Stimulated activated naive CD8-positive, alpha-beta T cell treated with anti-CD3 and anti-CD28 coated beads, Interleukin-15, Interleukin-2, amounts not matched to agents 100 ng/mL and 50 ng/mL, for 24 hours (primary cell): ENCODE measurements at regions not wholly inside any gene's neighbourhood (a gene's known extent, or its start where the extent isn't known, plus 50 kb on each side); places are given as distances from the start of the nearest gene placed in this dataset.

ENCODE experiments used
- H3K27ac Mint-ChIP-seq: one replicate; pipeline ENCODE4 v1.8.0; 2021; ENCODE audit warnings: mild to moderate bottlenecking, mixed read lengths
- H3K27me3 Mint-ChIP-seq: one replicate; pipeline ENCODE4 v1.8.0; 2021; ENCODE audit warnings: mixed read lengths
- H3K36me3 Mint-ChIP-seq: one replicate; pipeline ENCODE4 v1.8.0; 2021; ENCODE audit warnings: low read depth, mixed read lengths
- H3K4me1 Mint-ChIP-seq: one replicate; pipeline ENCODE4 v1.8.0; 2021; ENCODE audit warnings: low read depth, mixed read lengths
- H3K4me3 Mint-ChIP-seq: one replicate; pipeline ENCODE4 v1.8.0; 2021; ENCODE audit warnings: mild to moderate bottlenecking, mixed read lengths
- H3K9me3 Mint-ChIP-seq: one replicate; pipeline ENCODE4 v1.8.0; 2021; ENCODE audit warnings: mixed read lengths

DNA sequence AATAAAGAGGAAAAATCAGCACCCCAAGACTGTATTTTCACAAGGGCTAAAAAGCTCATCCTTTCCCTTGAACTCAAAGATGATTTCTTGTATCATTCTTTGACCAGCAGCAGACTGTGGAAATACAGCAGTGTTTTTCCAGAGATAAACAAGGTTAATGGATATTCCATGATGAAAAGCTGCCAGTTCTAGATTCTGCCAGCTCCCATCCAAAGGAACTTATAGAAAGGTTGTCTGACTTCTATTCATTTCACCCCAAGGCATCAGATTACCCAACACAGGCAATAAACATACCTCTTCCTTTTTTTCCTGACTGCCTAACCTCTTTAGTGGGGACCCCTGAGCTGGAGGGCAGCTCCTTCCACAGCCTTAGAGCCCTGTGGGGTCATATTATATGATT, 375.8 kb upstream of the THBS1 start:
- no peaks in the 10 kb centered on the region for H3K4me1 Mint-ChIP-seq
- H3K36me3 Mint-ChIP-seq: no peaks in the 10 kb centered on the region
- H3K4me3 Mint-ChIP-seq: no peak overlapping the region
- H3K9me3 Mint-ChIP-seq: no peaks in the 10 kb centered on the region
- H3K27ac Mint-ChIP-seq: no peak overlapping the region
- peaks cover 12% of the 10 kb centered on the region for H3K27me3 Mint-ChIP-seq

GRCh38 chr15:39205506-39206371, 375.1 kb upstream of the THBS1 start:
- no peaks in the 10 kb centered on the region for H3K36me3 Mint-ChIP-seq
- peaks cover 12% of the 10 kb centered on the region for H3K27me3 Mint-ChIP-seq
- no peak overlapping the region for H3K27ac Mint-ChIP-seq
- H3K4me1 Mint-ChIP-seq: no peaks in the 10 kb centered on the region
- no peak overlapping the region for H3K4me3 Mint-ChIP-seq
- H3K9me3 Mint-ChIP-seq: no peaks in the 10 kb centered on the region

- Mint-ChIP-seq H3K36me3 (no peaks in the 10 kb centered on the region), H3K4me1 (no peaks in the 10 kb centered on the region), H3K27me3 (peaks cover 6% of the 10 kb centered on the region), H3K27ac (no peak overlapping the region), H3K9me3 (no peaks in the 10 kb centered on the region), H3K4me3 (no peak overlapping the region)
Observed at GRCh38 chr15:39207532-39208115, 373.3 kb upstream of the THBS1 start.

DNA sequence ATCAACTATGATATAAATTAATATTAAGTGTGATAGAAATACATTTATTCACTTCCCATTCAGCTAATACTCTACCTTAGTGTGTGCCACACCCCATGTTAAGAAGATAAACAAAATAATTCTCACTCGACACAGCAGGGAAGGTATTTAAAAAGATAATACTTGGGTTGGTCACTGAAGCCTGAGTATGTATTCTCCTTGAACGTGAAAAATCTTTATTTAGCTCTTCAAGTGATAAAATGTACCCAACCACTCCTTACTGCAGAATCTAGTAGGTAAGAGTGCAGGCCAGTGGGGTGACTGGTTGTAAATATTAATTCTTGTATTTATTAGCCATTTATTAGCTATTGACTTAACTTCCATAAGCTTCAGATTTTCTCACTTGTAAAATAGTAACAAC, 372.7 kb upstream of the THBS1 start:
- H3K4me1 Mint-ChIP-seq: no peaks in the 10 kb centered on the region
- H3K9me3 Mint-ChIP-seq: no peaks in the 10 kb centered on the region
- no peaks in the 10 kb centered on the region for H3K36me3 Mint-ChIP-seq
- no peak overlapping the region for H3K4me3 Mint-ChIP-seq
- no peak overlapping the region for H3K27ac Mint-ChIP-seq
- H3K27me3 Mint-ChIP-seq: peaks cover 10% of the 10 kb centered on the region

DNA sequence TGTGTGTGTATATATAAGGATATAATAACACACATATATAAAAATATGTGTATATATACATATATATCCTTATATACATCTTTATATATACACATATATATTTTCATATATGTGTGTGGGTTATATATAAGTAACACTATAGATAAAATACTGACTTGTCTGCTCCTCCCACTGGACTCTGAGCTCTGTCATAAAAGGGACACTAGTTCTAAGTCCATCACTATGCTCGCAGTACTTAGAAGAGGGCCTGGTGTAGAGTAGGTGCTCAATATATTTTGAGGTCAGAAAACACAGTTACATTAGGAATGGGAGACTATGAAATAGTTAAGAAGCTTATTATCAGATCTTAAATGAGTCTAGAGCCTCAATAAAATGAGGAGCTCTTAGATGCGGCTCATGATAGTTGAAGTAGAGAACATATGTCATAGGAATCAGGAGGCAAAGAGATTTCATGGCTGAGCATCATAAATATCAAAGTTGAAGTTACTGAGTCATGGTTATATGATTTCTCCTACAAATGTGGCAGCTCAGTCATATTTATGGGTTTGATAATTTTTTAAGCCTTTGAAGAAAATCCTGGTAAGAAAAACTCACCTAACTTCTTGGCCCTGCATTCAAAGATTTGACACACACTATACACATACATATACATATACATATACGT, 371.2 kb upstream of the THBS1 start:
- H3K4me3 Mint-ChIP-seq: no peak overlapping the region
- H3K9me3 Mint-ChIP-seq: no peaks in the 10 kb centered on the region
- H3K36me3 Mint-ChIP-seq: no peaks in the 10 kb centered on the region
- no peaks in the 10 kb centered on the region for H3K4me1 Mint-ChIP-seq
- peaks cover 17% of the 10 kb centered on the region for H3K27me3 Mint-ChIP-seq
- H3K27ac Mint-ChIP-seq: no peak overlapping the region

GRCh38 chr15:39211108-39211979, 369.5 kb upstream of the THBS1 start:
- Mint-ChIP-seq H3K9me3 (no peaks in the 10 kb centered on the region), H3K27ac (no peak overlapping the region), H3K4me1 (no peaks in the 10 kb centered on the region), H3K36me3 (no peaks in the 10 kb centered on the region), H3K4me3 (no peak overlapping the region), H3K27me3 (peaks cover 15% of the 10 kb centered on the region)

DNA sequence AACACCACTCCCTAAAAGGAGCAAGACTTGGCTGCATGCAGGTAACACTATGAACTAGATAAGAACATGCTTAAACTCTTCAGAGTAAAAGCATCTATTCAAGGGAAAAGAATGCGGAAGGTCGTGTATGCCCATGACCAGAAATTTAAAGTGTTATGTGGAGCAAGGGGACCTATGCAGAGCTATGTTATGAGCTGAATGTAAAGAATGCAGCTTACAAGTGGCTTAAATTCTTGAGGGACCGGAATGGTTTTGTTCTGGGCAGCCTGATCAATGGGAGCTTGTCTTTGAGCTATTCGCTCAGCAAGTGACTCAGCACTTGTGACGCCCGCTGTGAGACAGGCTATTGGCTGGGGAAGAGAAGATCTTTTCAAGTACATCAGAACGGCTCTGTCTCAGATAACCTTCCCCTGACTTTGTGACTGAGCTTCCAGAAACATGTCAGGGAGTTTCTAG, 367.5 kb upstream of the THBS1 start:
- Mint-ChIP-seq H3K27ac (no peak overlapping the region), H3K36me3 (no peaks in the 10 kb centered on the region), H3K27me3 (peaks cover 32% of the 10 kb centered on the region), H3K4me1 (no peaks in the 10 kb centered on the region), H3K9me3 (no peaks in the 10 kb centered on the region), H3K4me3 (no peak overlapping the region)

- no peaks in the 10 kb centered on the region for H3K4me1 Mint-ChIP-seq
- H3K9me3 Mint-ChIP-seq: peaks cover 4% of the 10 kb centered on the region
- peaks cover 38% of the 10 kb centered on the region for H3K27me3 Mint-ChIP-seq
- no peak overlapping the region for H3K4me3 Mint-ChIP-seq
- no peak overlapping the region for H3K27ac Mint-ChIP-seq
- no peaks in the 10 kb centered on the region for H3K36me3 Mint-ChIP-seq
Observed at GRCh38 chr15:39215015-39215414, 365.9 kb upstream of the THBS1 start.

DNA sequence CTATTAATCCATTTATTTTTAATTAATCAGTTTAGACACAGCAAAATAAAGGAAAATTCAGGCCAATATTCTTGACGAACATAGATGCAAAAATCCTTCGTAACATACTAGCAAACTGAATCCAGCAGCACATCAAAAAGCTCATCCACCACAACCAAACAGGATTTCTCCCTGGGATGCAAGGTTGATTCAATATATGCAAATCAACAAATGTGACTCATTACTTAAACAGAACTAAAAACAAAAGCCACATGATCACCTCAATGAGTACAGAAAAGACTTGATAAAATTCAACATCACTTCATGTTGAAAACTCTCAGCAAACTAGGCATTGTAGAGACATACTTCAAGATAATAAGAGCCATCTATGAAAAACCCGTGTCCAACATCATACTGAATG, 364.1 kb upstream of the THBS1 start:
- Mint-ChIP-seq H3K9me3 (peaks cover 4% of the 10 kb centered on the region), H3K27me3 (peaks cover 38% of the 10 kb centered on the region), H3K36me3 (no peaks in the 10 kb centered on the region), H3K4me1 (no peaks in the 10 kb centered on the region), H3K27ac (no peak overlapping the region), H3K4me3 (no peak overlapping the region)

DNA sequence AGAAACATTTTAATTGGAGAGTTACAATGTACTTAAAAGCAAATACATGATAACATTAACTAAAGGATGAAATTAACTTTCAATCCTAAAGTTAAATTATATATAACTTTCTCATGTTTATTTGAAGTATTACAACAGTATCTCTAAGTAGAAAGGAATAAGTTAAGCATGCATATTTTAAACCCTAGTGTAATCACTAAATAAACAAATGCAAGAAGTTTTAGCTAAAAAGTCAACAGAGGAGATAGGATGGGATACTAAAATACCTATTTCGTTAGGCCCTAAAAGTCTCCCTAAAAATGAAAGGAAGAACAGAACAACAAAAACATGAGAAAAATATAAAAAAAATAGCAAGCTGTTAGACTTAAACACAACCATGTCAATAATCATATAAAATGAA, 361.3 kb upstream of the THBS1 start:
- no peaks in the 10 kb centered on the region for H3K4me1 Mint-ChIP-seq
- H3K36me3 Mint-ChIP-seq: no peaks in the 10 kb centered on the region
- peaks cover 27% of the 10 kb centered on the region for H3K27me3 Mint-ChIP-seq
- H3K27ac Mint-ChIP-seq: no peak overlapping the region
- H3K4me3 Mint-ChIP-seq: no peak overlapping the region
- peaks cover 4% of the 10 kb centered on the region for H3K9me3 Mint-ChIP-seq

- no peak overlapping the region for H3K4me3 Mint-ChIP-seq
- H3K4me1 Mint-ChIP-seq: no peaks in the 10 kb centered on the region
- H3K9me3 Mint-ChIP-seq: no peaks in the 10 kb centered on the region
- H3K27ac Mint-ChIP-seq: no peak overlapping the region
- H3K27me3 Mint-ChIP-seq: peaks cover 7% of the 10 kb centered on the region
- H3K36me3 Mint-ChIP-seq: no peaks in the 10 kb centered on the region
Observed at GRCh38 chr15:39226169-39226937, 354.5 kb upstream of the THBS1 start.

DNA sequence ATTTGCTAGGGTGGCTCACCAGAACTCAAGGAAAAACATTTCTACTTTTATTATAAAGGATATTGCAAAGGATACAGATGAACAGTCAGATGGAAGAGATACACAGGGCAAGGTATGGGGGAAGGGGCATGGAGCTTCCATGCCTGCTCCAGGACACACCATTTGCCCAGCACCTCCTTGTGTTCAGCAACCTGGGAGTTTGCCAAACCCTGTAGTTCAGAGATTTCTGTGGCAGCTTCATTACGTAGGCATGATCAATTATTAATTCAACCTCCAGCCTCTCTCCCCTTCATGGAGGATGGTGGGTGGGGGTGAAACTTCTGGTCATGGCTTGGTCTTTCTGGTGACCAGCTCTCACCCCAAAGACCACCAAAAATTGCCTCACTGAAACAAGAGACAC, 353.9 kb upstream of the THBS1 start:
- no peak overlapping the region for H3K4me3 Mint-ChIP-seq
- no peaks in the 10 kb centered on the region for H3K9me3 Mint-ChIP-seq
- no peaks in the 10 kb centered on the region for H3K4me1 Mint-ChIP-seq

DNA sequence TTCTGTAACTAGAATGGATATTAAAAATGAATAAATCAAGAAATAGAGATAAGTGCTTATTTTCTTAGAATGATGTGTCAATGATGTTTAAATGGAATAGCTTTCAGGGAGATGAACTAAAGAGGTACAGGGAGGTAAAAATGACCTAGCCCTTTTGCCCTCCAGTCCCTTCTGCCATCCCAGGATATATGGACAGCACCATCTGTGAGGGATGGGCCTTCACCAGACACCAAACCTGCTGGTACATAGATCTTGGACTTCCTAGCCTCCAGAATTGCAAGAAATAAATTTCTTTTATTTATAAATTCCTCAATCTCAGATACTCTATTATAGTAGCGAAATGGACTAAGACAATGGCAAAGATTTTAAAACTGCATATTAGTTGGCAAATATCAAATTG, 352.0 kb upstream of the THBS1 start:
- no peaks in the 10 kb centered on the region for H3K9me3 Mint-ChIP-seq
- H3K4me1 Mint-ChIP-seq: no peaks in the 10 kb centered on the region
- H3K4me3 Mint-ChIP-seq: no peak overlapping the region
- H3K27me3 Mint-ChIP-seq: peaks cover 7% of the 10 kb centered on the region
- no peak overlapping the region for H3K27ac Mint-ChIP-seq
- H3K36me3 Mint-ChIP-seq: no peaks in the 10 kb centered on the region

More for the DNA sequence above, 353.9 kb upstream of the THBS1 start:
- Mint-ChIP-seq H3K36me3 (no peaks in the 10 kb centered on the region), H3K27me3 (peaks cover 7% of the 10 kb centered on the region), H3K27ac (no peak overlapping the region)
